HepG2 (cell line): ENCODE measurements at regions not wholly inside any gene's neighbourhood (a gene's known extent, or its start where the extent isn't known, plus 50 kb on each side); places are given as distances from the start of the nearest gene placed in this dataset.

Source experiments
- ATAC-seq: fragments of 200-7000 bp; cut with Tn5 transposase; 3 replicates; pipeline ENCODE4 v1.9.1; 2020; ENCODE audit warnings: mild to moderate bottlenecking, moderate library complexity
- BruUV-seq: library from RNA; stranded (reverse); fragments of 400-500 nt; replicated peaks from 2 replicates; lab custom pipeline; 2021; lab: Mats Ljungman, UMichigan
- CTCF ChIA-PET: fragments of 300-600 bp; formaldehyde crosslinking; extraction: SDS; loops from one replicate; lab custom pipeline; 2021; ENCODE audit warnings: low total read pairs, inconsistent platforms, low intra/inter-chr PET ratio; lab: Yijun Ruan, JAX
- POLR2A ChIA-PET: fragments of 350-600 bp; sonication (Branson Sonifier 250); formaldehyde crosslinking; loops from one replicate; lab custom pipeline; 2020; ENCODE audit warnings: antibody characterized with exemption, inconsistent platforms; lab: Yijun Ruan, JAX
- DNase-seq: peaks from one replicate; pipeline ENCODE4 v3.0.0-alpha.2; 2015; ENCODE audit warnings: low spot score
- FAIRE-seq: peaks from 3 replicates; lab custom pipeline; 2011; peaks lifted over from hg19 to GRCh38; lab: Jason Lieb, UNC
- H2AFZ ChIP-seq: one replicate; pipeline ENCODE4 v1.6.1; 2011; ENCODE audit warnings: low read length, inconsistent platforms
- H3K27ac ChIP-seq: fragments of 300-600 bp; 3 replicates; pipeline ENCODE4 v1.8.0; 2011; ENCODE audit warnings: mixed run types, mild to moderate bottlenecking, mixed read lengths, low read length, inconsistent platforms; ENCODE audit not compliant: insufficient read depth; ENCODE audit errors: extremely low read length
- H3K27me3 ChIP-seq, 2 experiments: fragments of 200-600 bp in 1 of 2; 2 replicates in 1 of 2; 3 replicates in 1 of 2; pipeline versions ENCODE4 v1.6.0 to v1.8.0; 2011; ENCODE audit warnings: low read length in 2 of 2, mild to moderate bottlenecking in 2 of 2, moderate library complexity in 2 of 2, inconsistent platforms in 1 of 2; ENCODE audit not compliant: insufficient read depth in 2 of 2, control insufficient read depth in 1 of 2
- H3K36me3 ChIP-seq, 2 experiments: fragments of 200-600 bp in 1 of 2; replicated peaks in 1 of 2; 2 replicates in 1 of 2; 3 replicates in 1 of 2; pipeline versions ENCODE4 v1.5.1 to v1.8.0; 2011; ENCODE audit warnings: low read length in 2 of 2, inconsistent platforms in 1 of 2; ENCODE audit not compliant: insufficient read depth in 2 of 2, control insufficient read depth in 1 of 2
- H3K4me1 ChIP-seq: 2 replicates; pipeline ENCODE4 v1.5.1; 2012; ENCODE audit warnings: low read length, inconsistent platforms; ENCODE audit not compliant: insufficient read depth
- H3K4me2 ChIP-seq: 2 replicates; pipeline ENCODE4 v1.6.0; 2011; ENCODE audit warnings: low read depth, low read length, inconsistent platforms
- H3K4me3 ChIP-seq, 3 experiments: fragments of 200-600 bp in 1 of 3; sonication (generic), shearing (Covaris generic) in 1 of 3; replicated peaks in 1 of 3; 2 replicates each; pipeline ENCODE4 v1.5.1; 2011 to 2016; ENCODE audit warnings: low read length in 3 of 3, inconsistent platforms in 2 of 3, low read depth in 2 of 3, mild to moderate bottlenecking in 2 of 3, control low read depth in 1 of 3, mixed read lengths in 1 of 3; ENCODE audit not compliant: insufficient read depth in 1 of 3
- H3K79me2 ChIP-seq: one replicate; pipeline ENCODE4 v1.6.1; 2011; ENCODE audit warnings: low read length, inconsistent platforms; ENCODE audit not compliant: insufficient read depth
- H3K9ac ChIP-seq: 2 replicates; pipeline ENCODE4 v1.6.0; 2011; ENCODE audit warnings: mild to moderate bottlenecking, low read depth, low read length, inconsistent platforms; ENCODE audit not compliant: insufficient read depth
- H3K9me3 ChIP-seq: 2 replicates; pipeline ENCODE4 v1.5.1; 2012; ENCODE audit warnings: mild to moderate bottlenecking, low read length
- H4K20me1 ChIP-seq: 2 replicates; pipeline ENCODE4 v1.6.0; 2011; ENCODE audit warnings: inconsistent platforms, mild to moderate bottlenecking, low read length, moderate library complexity; ENCODE audit not compliant: insufficient read depth
- EHMT2 ChIP-seq: fragments of 200-600 bp; sonication (generic); IDR thresholded peaks from 2 replicates; pipeline ENCODE4 v1.7.0; 2017; ENCODE audit warnings: antibody characterized with exemption, low read depth, low read length, borderline replicate concordance
- ELF4 ChIP-seq: sonication (generic); formaldehyde crosslinking; IDR thresholded peaks from 2 replicates; pipeline ENCODE4 v1.5.0; 2020; ENCODE audit warnings: missing genetic modification reagents, mild to moderate bottlenecking, moderate library complexity, borderline replicate concordance
- HDAC1 ChIP-seq: sonication (generic); formaldehyde crosslinking; IDR thresholded peaks from 2 replicates; pipeline ENCODE4 v1.5.1; 2020; ENCODE audit warnings: mild to moderate bottlenecking, missing genetic modification reagents
- HOXA3 ChIP-seq: sonication (generic); formaldehyde crosslinking; IDR thresholded peaks from 2 replicates; pipeline ENCODE4 v1.5.0; 2020; ENCODE audit warnings: missing genetic modification reagents
- MAFG ChIP-seq: sonication (generic); formaldehyde crosslinking; IDR thresholded peaks from 2 replicates; pipeline ENCODE4 v1.5.1; 2020; ENCODE audit warnings: mild to moderate bottlenecking, missing genetic modification reagents
- NR2F2 ChIP-seq: IDR thresholded peaks from 2 replicates; pipeline ENCODE4 v1.6.1; 2012; ENCODE audit warnings: low read depth, inconsistent platforms, borderline replicate concordance
- RBM22 ChIP-seq: fragments of 200-400 bp; formaldehyde crosslinking; optimal IDR thresholded peaks from 2 replicates; pipeline ENCODE3; 2017; ENCODE audit warnings: mild to moderate bottlenecking, low read length, moderate library complexity
- SMARCC2 ChIP-seq: fragments of 450-650 bp; IDR thresholded peaks from 2 replicates; pipeline ENCODE4 v1.6.1; 2017; ENCODE audit warnings: antibody characterized with exemption, mild to moderate bottlenecking
- SNRNP70 ChIP-seq: fragments of 200-400 bp; formaldehyde crosslinking; IDR thresholded peaks from 2 replicates; pipeline ENCODE4 v1.6.1; 2017; ENCODE audit warnings: mild to moderate bottlenecking, low read depth, low read length, moderate library complexity
- ZNF136 ChIP-seq: sonication (generic); formaldehyde crosslinking; IDR thresholded peaks from 2 replicates; pipeline ENCODE4 v1.8.1; 2022; ENCODE audit warnings: low read depth, mild to moderate bottlenecking, moderate library complexity, missing genetic modification reagents
- ZNF138 ChIP-seq: sonication (generic); formaldehyde crosslinking; IDR thresholded peaks from 2 replicates; pipeline ENCODE4 v1.5.0; 2020; ENCODE audit warnings: mild to moderate bottlenecking, low read depth, missing genetic modification reagents
- ZNF143 ChIP-seq: sonication (generic); formaldehyde crosslinking; IDR thresholded peaks from 2 replicates; pipeline ENCODE4 v1.4.0; 2020; ENCODE audit warnings: missing genetic modification reagents
- ZNF563 ChIP-seq: sonication (generic); formaldehyde crosslinking; IDR thresholded peaks from 2 replicates; pipeline ENCODE4 v1.8.0; 2022; ENCODE audit warnings: mild to moderate bottlenecking, moderate library complexity, missing genetic modification reagents
- ZNF83 ChIP-seq: sonication (generic); formaldehyde crosslinking; IDR thresholded peaks from 2 replicates; pipeline ENCODE4 v1.4.0; 2020; ENCODE audit warnings: missing genetic modification reagents, mild to moderate bottlenecking, borderline replicate concordance
- whole genome bisulfite sequencing: methylation state at CpG from one replicate; pipeline ENCODE4 v1.1.6; 2017; ENCODE audit warnings: low lambda C conversion rate; 5-methylcytosine and 5-hydroxymethylcytosine counted together
- in situ Hi-C: cut with HindIII; loops from 2 replicates; pipeline ENCODE4 v1.10.0; 2017; ENCODE audit warnings: low pct_unique_long_range_greater_than_20kb; ENCODE audit not compliant: extremely low pct_ligation_motif_present
- intact Hi-C: fragments of 100-400 bp; cut with micrococcal nuclease; formaldehyde crosslinking; loops from one replicate; pipeline ENCODE4 v1.10.0; 2022; ENCODE audit not compliant: unreplicated experiment
- TF ChIP-seq, protein P1 (sequence below): sonication (generic); formaldehyde crosslinking; IDR thresholded peaks from 2 replicates; pipeline ENCODE4 v1.5.0; 2020; ENCODE audit warnings: mild to moderate bottlenecking, missing genetic modification reagents, borderline replicate concordance
- TF ChIP-seq, protein P2 (sequence below): sonication (generic); formaldehyde crosslinking; IDR thresholded peaks from 2 replicates; pipeline ENCODE4 v1.4.0; 2020; ENCODE audit warnings: missing genetic modification reagents, borderline replicate concordance

DNA sequence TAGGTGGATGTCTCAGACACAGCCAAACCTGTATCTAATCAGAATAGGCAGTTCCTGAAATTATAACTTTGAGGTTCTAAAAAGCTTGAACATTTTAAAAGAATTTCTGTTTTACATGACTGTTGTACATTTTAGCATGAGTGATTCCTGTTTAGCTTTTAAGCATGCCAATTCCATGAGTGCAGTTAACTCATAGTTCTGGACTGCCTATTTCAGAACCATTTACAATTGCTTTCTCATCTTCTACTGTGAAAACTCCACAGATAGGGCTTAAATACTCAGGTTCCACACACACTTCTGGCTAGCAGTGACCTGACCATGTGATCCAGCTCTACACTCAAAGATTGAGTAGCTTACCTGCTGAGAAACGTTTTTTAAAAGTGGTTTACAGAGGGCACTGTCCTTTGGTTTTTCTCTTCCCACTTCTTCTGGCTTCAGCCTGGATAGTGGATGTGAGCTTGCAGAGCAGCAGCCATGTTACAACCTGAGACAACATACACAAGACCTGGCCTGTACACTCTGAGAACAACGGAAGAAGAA lies 280.8 kb downstream of the ANKRD50 start:
- Histone ChIP-seq H4K20me1 (no peaks in the 10 kb centered on the region), H3K27ac (no peak overlapping the region), H3K9ac (no peak overlapping the region), H3K4me2 (no peak overlapping the region), H3K4me1 (no peaks in the 10 kb centered on the region; the same call in 1 of the 2 replicates), H3K79me2 (no peaks in the 10 kb centered on the region), H3K9me3 (no peaks in the 10 kb centered on the region), H3K27me3 (no peaks in the 10 kb centered on the region), H2AFZ (no peak overlapping the region), H3K36me3 (no peaks in the 10 kb centered on the region), H3K4me3 (no peak overlapping the region)
- CTCF ChIA-PET: no interaction called here
- 4% methylated on average over 2 of the region's 2 CpGs for WGBS
- in situ Hi-C loops (no loop called here), intact Hi-C loops (no loop called here)
- POLR2A ChIA-PET: no interaction called here
- BruUV-seq: no TSS peak
- FAIRE-seq (no peak), ATAC-seq (no peak), DNase-seq (no peak)
- TF ChIP-seq, protein P1, sequence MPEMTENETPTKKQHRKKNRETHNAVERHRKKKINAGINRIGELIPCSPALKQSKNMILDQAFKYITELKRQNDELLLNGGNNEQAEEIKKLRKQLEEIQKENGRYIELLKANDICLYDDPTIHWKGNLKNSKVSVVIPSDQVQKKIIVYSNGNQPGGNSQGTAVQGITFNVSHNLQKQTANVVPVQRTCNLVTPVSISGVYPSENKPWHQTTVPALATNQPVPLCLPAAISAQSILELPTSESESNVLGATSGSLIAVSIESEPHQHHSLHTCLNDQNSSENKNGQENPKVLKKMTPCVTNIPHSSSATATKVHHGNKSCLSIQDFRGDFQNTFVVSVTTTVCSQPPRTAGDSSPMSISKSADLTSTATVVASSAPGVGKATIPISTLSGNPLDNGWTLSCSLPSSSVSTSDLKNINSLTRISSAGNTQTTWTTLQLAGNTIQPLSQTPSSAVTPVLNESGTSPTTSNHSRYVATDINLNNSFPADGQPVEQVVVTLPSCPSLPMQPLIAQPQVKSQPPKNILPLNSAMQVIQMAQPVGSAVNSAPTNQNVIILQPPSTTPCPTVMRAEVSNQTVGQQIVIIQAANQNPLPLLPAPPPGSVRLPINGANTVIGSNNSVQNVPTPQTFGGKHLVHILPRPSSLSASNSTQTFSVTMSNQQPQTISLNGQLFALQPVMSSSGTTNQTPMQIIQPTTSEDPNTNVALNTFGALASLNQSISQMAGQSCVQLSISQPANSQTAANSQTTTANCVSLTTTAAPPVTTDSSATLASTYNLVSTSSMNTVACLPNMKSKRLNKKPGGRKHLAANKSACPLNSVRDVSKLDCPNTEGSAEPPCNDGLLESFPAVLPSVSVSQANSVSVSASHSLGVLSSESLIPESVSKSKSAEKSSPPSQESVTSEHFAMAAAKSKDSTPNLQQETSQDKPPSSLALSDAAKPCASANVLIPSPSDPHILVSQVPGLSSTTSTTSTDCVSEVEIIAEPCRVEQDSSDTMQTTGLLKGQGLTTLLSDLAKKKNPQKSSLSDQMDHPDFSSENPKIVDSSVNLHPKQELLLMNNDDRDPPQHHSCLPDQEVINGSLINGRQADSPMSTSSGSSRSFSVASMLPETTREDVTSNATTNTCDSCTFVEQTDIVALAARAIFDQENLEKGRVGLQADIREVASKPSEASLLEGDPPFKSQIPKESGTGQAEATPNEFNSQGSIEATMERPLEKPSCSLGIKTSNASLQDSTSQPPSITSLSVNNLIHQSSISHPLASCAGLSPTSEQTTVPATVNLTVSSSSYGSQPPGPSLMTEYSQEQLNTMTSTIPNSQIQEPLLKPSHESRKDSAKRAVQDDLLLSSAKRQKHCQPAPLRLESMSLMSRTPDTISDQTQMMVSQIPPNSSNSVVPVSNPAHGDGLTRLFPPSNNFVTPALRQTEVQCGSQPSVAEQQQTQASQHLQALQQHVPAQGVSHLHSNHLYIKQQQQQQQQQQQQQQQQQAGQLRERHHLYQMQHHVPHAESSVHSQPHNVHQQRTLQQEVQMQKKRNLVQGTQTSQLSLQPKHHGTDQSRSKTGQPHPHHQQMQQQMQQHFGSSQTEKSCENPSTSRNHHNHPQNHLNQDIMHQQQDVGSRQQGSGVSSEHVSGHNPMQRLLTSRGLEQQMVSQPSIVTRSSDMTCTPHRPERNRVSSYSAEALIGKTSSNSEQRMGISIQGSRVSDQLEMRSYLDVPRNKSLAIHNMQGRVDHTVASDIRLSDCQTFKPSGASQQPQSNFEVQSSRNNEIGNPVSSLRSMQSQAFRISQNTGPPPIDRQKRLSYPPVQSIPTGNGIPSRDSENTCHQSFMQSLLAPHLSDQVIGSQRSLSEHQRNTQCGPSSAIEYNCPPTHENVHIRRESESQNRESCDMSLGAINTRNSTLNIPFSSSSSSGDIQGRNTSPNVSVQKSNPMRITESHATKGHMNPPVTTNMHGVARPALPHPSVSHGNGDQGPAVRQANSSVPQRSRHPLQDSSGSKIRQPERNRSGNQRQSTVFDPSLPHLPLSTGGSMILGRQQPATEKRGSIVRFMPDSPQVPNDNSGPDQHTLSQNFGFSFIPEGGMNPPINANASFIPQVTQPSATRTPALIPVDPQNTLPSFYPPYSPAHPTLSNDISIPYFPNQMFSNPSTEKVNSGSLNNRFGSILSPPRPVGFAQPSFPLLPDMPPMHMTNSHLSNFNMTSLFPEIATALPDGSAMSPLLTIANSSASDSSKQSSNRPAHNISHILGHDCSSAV (CRISPR knock-in tag): no peak
- TF ChIP-seq HOXA3 (CRISPR knock-in tag): no peak
- TF ChIP-seq ZNF138: no peak
- TF ChIP-seq MAFG (CRISPR knock-in tag): no peak
- TF ChIP-seq SNRNP70: no peak
- no peak for TF ChIP-seq EHMT2
- TF ChIP-seq ZNF136 (CRISPR knock-in tag): no peak
- no peak for TF ChIP-seq NR2F2
- TF ChIP-seq ZNF83 (CRISPR knock-in tag): no peak
- no peak for TF ChIP-seq ELF4 (CRISPR knock-in tag)
- TF ChIP-seq HDAC1 (CRISPR knock-in tag): no peak
- no peak for TF ChIP-seq ZNF563 (CRISPR knock-in tag)
- TF ChIP-seq, protein P2, sequence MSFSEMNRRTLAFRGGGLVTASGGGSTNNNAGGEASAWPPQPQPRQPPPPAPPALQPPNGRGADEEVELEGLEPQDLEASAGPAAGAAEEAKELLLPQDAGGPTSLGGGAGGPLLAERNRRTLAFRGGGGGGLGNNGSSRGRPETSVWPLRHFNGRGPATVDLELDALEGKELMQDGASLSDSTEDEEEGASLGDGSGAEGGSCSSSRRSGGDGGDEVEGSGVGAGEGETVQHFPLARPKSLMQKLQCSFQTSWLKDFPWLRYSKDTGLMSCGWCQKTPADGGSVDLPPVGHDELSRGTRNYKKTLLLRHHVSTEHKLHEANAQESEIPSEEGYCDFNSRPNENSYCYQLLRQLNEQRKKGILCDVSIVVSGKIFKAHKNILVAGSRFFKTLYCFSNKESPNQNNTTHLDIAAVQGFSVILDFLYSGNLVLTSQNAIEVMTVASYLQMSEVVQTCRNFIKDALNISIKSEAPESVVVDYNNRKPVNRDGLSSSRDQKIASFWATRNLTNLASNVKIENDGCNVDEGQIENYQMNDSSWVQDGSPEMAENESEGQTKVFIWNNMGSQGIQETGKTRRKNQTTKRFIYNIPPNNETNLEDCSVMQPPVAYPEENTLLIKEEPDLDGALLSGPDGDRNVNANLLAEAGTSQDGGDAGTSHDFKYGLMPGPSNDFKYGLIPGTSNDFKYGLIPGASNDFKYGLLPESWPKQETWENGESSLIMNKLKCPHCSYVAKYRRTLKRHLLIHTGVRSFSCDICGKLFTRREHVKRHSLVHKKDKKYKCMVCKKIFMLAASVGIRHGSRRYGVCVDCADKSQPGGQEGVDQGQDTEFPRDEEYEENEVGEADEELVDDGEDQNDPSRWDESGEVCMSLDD (CRISPR knock-in tag): no peak
- no peak for TF ChIP-seq RBM22
- no peak for TF ChIP-seq SMARCC2
- no peak for TF ChIP-seq ZNF143
